Heart left ventricle (tissue), 13 donors: ENCODE measurements at regions not wholly inside any gene's neighbourhood (a gene's known extent, or its start where the extent isn't known, plus 50 kb on each side); places are given as distances from the start of the nearest gene placed in this dataset.

Source experiments
- POLR2A ChIP-seq, 2 donors: fragments of 450-650 bp; IDR thresholded peaks; one replicate each; pipeline ENCODE4 v1.6.1; 2017; ENCODE audit warnings: antibody characterized with exemption in 2 of 2, mild to moderate bottlenecking in 2 of 2, moderate library complexity in 2 of 2
- TF ChIP-seq, protein P1 (sequence below), 12 donors: fragments of 200-600 bp; sonication (generic) in 4 of 12; IDR thresholded peaks; one replicate each; pipeline versions ENCODE4 v1.5.0 to v1.8.0; 2018 to 2022; ENCODE audit warnings: antibody characterized with exemption in 12 of 12, mild to moderate bottlenecking in 5 of 12
- donor health status: ischemic (EF 13 %, LVEDD 7.1; RV severe dilation, severe dysfunction).
- donor health status: DM: no; HTN: yes; CAD: no.
- donor health status: DM: no; HTN: no; CAD: no.
- donor health status: ischemic (EF 25% LVEDD 6.9; RV normal size, moderate dysfunction).
- donor health status: ischemic (EF 25% LVEDD 5.7; RV mildly dilated, moderate dysfunction).
- donor health status: ischemic (EF 35%, LVEDD 5.7; RV mildly dilated, moderate dysfunction).
- donor health status: nonischemic (EF 11% LVEDD 7.7; RV severe dilation, severe dysfunction).
- donor health status: DM: yes; HTN: yes; CAD: no.
- donor health status: PGD.
- donor health status: ischemic (EF 29% LVEDD 5.4; RV normal size, mild dysfunction).
- donor health status: nonischemic (EF 23%, LVEDD 6.1; RV moderate dilation, normal function).

GRCh38 chr10:9951481-9952257 lies 1066.0 kb upstream of the CELF2 start:
- no peak for TF ChIP-seq POLR2A (IDR thresholded peaks at IDR 0.05)
- TF ChIP-seq, protein P1, sequence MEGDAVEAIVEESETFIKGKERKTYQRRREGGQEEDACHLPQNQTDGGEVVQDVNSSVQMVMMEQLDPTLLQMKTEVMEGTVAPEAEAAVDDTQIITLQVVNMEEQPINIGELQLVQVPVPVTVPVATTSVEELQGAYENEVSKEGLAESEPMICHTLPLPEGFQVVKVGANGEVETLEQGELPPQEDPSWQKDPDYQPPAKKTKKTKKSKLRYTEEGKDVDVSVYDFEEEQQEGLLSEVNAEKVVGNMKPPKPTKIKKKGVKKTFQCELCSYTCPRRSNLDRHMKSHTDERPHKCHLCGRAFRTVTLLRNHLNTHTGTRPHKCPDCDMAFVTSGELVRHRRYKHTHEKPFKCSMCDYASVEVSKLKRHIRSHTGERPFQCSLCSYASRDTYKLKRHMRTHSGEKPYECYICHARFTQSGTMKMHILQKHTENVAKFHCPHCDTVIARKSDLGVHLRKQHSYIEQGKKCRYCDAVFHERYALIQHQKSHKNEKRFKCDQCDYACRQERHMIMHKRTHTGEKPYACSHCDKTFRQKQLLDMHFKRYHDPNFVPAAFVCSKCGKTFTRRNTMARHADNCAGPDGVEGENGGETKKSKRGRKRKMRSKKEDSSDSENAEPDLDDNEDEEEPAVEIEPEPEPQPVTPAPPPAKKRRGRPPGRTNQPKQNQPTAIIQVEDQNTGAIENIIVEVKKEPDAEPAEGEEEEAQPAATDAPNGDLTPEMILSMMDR (IDR thresholded peaks at IDR 0.05), result no peak
